Lung (tissue), 9 donors: ENCODE measurements at regions not wholly inside any gene's neighbourhood (a gene's known extent, or its start where the extent isn't known, plus 50 kb on each side); places are given as distances from the start of the nearest gene placed in this dataset.
"Not testable (repeated sequence)": the region's sequence is repeated elsewhere in the genome, so short reads cannot be mapped to it uniquely, and the experiment has no call there.

Experiments used
- ATAC-seq: fragments of 200-7000 bp; cut with Tn5 transposase; one replicate; pipeline ENCODE4 v1.9.1; 2020; ENCODE audit warnings: moderate number of reproducible peaks; ENCODE audit not compliant: insufficient read depth, low FRiP score
- DNase-seq, 3 donors: peaks; one replicate each; pipeline ENCODE4 v3.0.0-alpha.2; 2013 to 2017
- H3K27ac ChIP-seq, 2 donors: one replicate each; pipeline ENCODE4 v1.5.1; 2013; ENCODE audit warnings: mild to moderate bottlenecking in 2 of 2, moderate library complexity in 2 of 2, control low read depth in 1 of 2, inconsistent platforms in 1 of 2, low read depth in 1 of 2, low read length in 1 of 2
- H3K27me3 ChIP-seq, 3 donors: one replicate each; pipeline ENCODE4 v1.5.1; 2013; ENCODE audit warnings: low read length in 2 of 3; ENCODE audit not compliant: control insufficient read depth in 3 of 3, insufficient read depth in 3 of 3
- H3K36me3 ChIP-seq, 4 donors: one replicate each; pipeline ENCODE4 v1.5.1; 2013; ENCODE audit warnings: low read length in 4 of 4, mild to moderate bottlenecking in 1 of 4, moderate library complexity in 1 of 4; ENCODE audit not compliant: control insufficient read depth in 4 of 4, insufficient read depth in 4 of 4
- H3K4me1 ChIP-seq, 5 donors: one replicate each; pipeline ENCODE4 v1.5.1; 2013; ENCODE audit warnings: low read length in 5 of 5, mild to moderate bottlenecking in 2 of 5, moderate library complexity in 1 of 5; ENCODE audit not compliant: control insufficient read depth in 5 of 5, insufficient read depth in 5 of 5
- H3K4me3 ChIP-seq: one replicate; pipeline ENCODE4 v1.5.1; 2013; ENCODE audit warnings: mild to moderate bottlenecking, control low read depth, moderate library complexity
- H3K9ac ChIP-seq, 2 donors: one replicate each; pipeline ENCODE4 v1.5.1; 2013; ENCODE audit warnings: low read length in 2 of 2, control low read depth in 1 of 2; ENCODE audit not compliant: insufficient read depth in 1 of 2
- H3K9me3 ChIP-seq, 4 donors: one replicate each; pipeline ENCODE4 v1.5.1; 2013; ENCODE audit warnings: low read length in 3 of 4, mild to moderate bottlenecking in 1 of 4, moderate library complexity in 1 of 4; ENCODE audit not compliant: control insufficient read depth in 4 of 4, insufficient read depth in 3 of 4
- WGBS, 2 donors: extraction: QIAGEN DNeasy Blood & Tissue Kit; methylation state at CpG; one replicate each; pipeline ENCODE4 v1.1.7; 2013; 5-methylcytosine and 5-hydroxymethylcytosine counted together
- donor health status: Bipolar disorder and iron deficiency.
- donor health status: healthy.
- donor health status: DM: yes; HTN: yes; CAD: no.

DNA sequence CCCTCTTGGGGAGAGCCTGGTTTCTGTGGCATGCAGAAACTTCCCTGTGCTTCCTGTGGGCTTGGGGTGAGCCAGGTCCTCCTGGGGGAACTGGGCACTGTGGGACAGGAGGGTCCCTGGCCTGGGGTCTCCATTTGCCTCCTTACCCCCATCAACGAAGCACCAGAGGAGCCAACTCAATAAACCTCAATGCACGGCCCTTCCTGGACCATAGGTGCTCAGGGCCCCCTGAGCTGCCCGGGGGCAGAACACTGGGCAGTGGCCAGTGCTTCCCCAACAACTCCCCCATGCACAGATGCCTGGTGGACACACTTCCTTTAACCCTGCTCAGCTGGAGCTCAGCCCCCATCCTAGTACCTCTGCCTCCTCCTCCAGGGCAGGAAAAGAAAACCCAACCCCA is 214.7 kb downstream of the POTEG start:
- not testable (repeated sequence) for H3K4me3 ChIP-seq, ATAC-seq, H3K9ac ChIP-seq, H3K27me3 ChIP-seq, H3K27ac ChIP-seq, H3K36me3 ChIP-seq, DNase-seq, H3K9me3 ChIP-seq, H3K4me1 ChIP-seq
- 71 to 79% methylated on average over 3 of the region's 3 CpGs for WGBS, 2 donors

DNA sequence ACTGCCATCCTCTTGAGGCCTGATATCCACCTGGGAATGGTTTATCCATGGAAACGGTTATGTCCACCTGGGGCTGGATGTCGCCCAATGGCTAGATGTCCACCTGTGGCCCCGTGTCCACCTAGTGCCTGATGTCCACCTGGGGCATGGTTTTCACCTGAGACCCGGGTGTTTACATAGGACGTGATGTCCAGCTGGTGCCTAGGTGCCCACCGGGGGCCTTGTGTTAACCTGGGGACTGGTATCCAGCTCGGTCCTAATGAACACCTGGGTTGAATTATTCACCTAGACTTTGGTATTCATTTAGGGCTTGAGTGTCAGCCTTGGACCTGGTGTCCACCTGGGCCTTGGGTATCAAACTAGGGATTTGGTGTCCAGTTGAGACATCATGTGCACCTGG is 202.7 kb downstream of the POTEG start:
- H3K36me3 ChIP-seq, H3K4me1 ChIP-seq, H3K27ac ChIP-seq, H3K4me3 ChIP-seq, H3K9me3 ChIP-seq, DNase-seq, H3K9ac ChIP-seq, H3K27me3 ChIP-seq, ATAC-seq: not testable (repeated sequence)
- WGBS, 2 donors, result 81 to 83% methylated on average over 4 to 5 of the region's 7 CpGs

DNA sequence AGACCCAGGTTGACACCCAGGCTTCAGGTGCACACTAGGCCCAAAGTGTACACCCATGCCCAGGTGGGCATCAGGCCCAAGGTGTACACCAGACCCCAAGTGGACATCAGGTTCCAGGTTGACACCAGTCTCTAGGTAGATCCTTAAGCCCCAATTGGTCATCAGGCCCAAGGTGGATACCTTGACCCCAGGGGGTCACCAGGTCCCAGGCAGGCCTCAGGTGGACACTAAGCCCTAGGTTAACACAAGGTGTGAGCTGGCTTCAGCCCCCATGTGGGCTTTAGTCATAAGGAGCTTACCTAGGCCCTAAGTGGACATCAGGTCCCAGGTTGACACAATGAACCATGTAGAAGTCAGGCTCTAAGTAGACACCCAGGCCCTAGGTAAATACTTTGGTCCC is 200.1 kb downstream of the POTEG start:
- ATAC-seq, H3K9ac ChIP-seq, H3K27me3 ChIP-seq, H3K36me3 ChIP-seq, H3K4me3 ChIP-seq, H3K4me1 ChIP-seq, H3K9me3 ChIP-seq, H3K27ac ChIP-seq, DNase-seq: not testable (repeated sequence)

DNA sequence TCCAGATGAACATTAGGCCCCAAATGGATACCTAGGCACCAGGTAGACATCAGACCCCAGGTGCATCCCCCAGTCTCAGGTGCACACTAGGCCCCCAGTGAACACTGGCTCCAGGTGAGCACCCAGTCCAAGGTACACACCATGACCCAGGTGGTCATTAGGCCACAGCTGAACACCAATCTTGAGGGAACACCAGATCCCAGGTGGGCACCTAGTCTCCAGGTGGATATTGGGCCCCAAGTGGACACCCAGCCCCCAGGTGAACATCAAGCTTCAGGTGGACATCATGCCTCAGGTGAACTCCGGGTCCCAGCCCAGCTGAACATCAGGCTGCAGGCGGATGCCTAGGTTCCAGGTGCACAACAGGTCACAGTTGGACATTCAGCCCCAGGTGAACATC is 196.5 kb downstream of the POTEG start:
- not testable (repeated sequence) for H3K36me3 ChIP-seq, ATAC-seq, H3K9ac ChIP-seq, H3K27me3 ChIP-seq, DNase-seq, H3K9me3 ChIP-seq, H3K4me1 ChIP-seq, H3K27ac ChIP-seq, H3K4me3 ChIP-seq
- 76 to 79% methylated on average over 2 of the region's 2 CpGs for WGBS, 2 donors

DNA sequence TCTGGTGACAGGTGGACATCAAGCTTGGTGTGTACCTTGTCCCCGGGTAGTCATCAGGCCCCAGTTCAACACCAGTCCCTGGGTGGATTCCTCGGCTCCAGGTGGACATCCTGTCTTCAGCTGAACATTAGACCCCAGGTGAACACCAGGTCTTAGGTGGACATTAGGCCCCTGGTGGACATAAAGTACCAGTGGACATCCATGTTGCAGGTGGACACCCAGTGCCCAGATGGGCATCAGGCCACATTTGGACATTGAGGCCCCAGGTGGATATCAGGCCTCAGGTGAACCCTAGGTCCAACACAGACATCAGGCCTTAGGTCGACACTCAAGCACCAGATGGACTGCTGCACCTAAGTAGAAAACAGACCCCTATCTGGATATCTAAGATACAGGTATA is 195.6 kb downstream of the POTEG start:
- not testable (repeated sequence) for H3K36me3 ChIP-seq, H3K9ac ChIP-seq, H3K27me3 ChIP-seq, H3K9me3 ChIP-seq, H3K27ac ChIP-seq, ATAC-seq, H3K4me1 ChIP-seq, DNase-seq, H3K4me3 ChIP-seq
- 75 to 80% methylated on average over 2 to 3 of the region's 3 CpGs for WGBS, 2 donors

DNA sequence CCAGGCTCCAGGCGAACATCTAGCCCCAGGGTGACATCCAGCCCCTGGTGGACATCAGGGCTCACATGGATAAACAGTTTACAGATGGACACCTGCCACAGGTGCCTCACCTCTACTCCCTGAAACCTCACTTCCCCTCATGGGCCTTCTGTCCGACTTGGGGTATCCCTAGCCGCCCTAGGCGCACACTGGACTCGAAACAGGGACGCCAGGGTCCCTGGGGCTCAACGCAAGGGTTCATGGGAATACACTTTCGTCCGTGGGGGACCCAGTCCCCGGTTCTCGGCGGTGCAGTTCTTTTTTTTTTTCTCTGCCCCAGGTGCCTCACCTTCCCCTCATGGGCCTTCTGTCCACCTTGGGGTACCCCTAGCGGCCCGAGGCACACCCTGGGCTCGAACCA is 194.2 kb downstream of the POTEG start:
- 81 to 90% methylated on average over 3 to 12 of the region's 15 CpGs for WGBS, 2 donors
- not testable (repeated sequence) for DNase-seq, H3K9ac ChIP-seq, H3K27me3 ChIP-seq, H3K4me1 ChIP-seq, H3K27ac ChIP-seq, H3K9me3 ChIP-seq, H3K4me3 ChIP-seq, H3K36me3 ChIP-seq, ATAC-seq

DNA sequence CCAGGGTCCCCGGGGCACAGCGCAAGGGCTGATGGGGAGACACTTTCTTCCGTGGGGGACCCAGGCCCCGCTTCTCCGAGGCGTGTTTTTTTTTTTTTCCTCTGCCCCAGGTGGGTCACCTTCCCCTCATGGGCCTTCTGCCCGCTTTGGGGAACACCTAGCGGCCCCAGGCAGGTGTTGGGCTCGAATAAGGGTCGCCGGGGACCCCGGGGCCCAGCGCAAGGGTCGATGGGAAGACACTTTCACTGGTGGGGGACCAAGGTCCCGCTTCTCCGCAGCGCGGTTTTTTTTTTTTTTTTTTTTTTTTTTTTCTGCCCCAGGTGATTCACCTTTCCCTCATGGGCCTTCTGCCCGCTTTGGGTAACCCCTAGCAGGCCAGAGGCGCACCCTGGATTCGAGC is 193.8 kb downstream of the POTEG start:
- not testable (repeated sequence) for H3K4me1 ChIP-seq, H3K9ac ChIP-seq, H3K4me3 ChIP-seq, H3K27ac ChIP-seq, DNase-seq, H3K9me3 ChIP-seq, H3K27me3 ChIP-seq, ATAC-seq, H3K36me3 ChIP-seq
- WGBS, 2 donors, result 74 to 83% methylated on average over 13 to 20 of the region's 21 CpGs

DNA sequence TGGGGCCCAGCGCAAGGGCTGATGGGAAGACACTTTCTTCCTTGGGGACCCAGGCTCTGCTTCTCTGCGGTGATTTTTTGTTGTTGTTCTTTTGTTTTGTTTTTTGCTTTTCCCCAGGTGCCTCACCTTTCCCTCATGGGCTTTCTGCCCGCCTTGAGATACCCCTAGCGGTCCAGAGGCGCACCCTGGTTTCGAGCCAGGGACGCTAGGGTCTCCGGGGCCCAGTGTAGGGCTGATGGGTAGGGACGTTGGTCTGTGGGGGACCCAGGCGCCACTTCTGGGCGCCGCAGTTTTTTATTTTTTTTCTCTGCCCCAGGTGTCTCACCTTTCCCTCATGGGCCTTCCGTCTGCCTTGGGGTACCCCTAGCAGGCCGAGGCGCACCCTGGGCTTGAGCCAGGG is 192.7 kb downstream of the POTEG start:
- H3K9me3 ChIP-seq, H3K27ac ChIP-seq, H3K4me3 ChIP-seq, H3K36me3 ChIP-seq, ATAC-seq, H3K4me1 ChIP-seq, H3K9ac ChIP-seq, DNase-seq, H3K27me3 ChIP-seq: not testable (repeated sequence)
- WGBS, 2 donors, result 66 to 79% methylated on average over 9 to 15 of the region's 15 CpGs

DNA sequence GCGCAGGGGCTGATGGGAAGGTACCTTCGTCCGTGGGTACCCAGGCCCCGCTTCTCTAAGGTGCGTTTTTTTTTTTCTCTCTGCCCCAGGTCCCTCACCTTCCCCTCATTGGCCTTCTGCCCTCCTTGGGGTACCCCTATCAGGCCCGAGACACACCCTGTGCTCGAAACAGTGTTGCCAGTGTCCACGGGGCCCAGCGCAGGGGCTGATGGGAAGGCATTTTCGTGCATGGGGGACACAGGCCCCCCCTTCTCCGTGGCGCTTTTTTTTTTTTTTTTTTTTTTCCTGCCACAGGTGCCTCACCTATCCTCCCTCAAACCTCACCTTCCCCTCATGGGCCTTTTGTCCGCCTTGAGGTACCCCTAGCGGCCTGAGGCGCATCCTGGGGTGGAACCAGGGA is 191.6 kb downstream of the POTEG start:
- H3K4me1 ChIP-seq, DNase-seq, ATAC-seq, H3K9ac ChIP-seq, H3K4me3 ChIP-seq, H3K27ac ChIP-seq, H3K27me3 ChIP-seq, H3K9me3 ChIP-seq, H3K36me3 ChIP-seq: not testable (repeated sequence)
- WGBS, 2 donors, result 40 to 80% methylated on average over 1 to 4 of the region's 15 CpGs
